ENCODE measurements at regions not wholly inside any gene's neighbourhood (a gene's known extent, or its start where the extent isn't known, plus 50 kb on each side); places are given as distances from the start of the nearest gene placed in this dataset.

- TF ChIP-seq CTCF (IDR thresholded peaks at IDR 0.05; ENCODE audit: low read length) = no peak
- no peak for TF ChIP-seq EZH2 (IDR thresholded peaks at IDR 0.05; ENCODE audit: borderline replicate concordance, low read length)
These were observed 294.7 kb upstream of the CCDC54 start for GRCh38 chr3:107082527-107082926.

Measured in OCI-LY1 (cell line).